Endodermal cell (in vitro differentiated cells): ENCODE measurements at regions not wholly inside any gene's neighbourhood (a gene's known extent, or its start where the extent isn't known, plus 50 kb on each side); places are given as distances from the start of the nearest gene placed in this dataset.
A peak's percentile ranks its signal among the peaks of the same experiment; 100 is the strongest.

Experiments
- DNase-seq: peaks from one replicate; pipeline ENCODE4 v3.0.0-alpha.2; 2017
- H3K27ac ChIP-seq: 2 replicates; pipeline ENCODE4 v1.5.1; 2013; ENCODE audit warnings: mild to moderate bottlenecking, low read depth, low read length, moderate library complexity
- H3K27me3 ChIP-seq: 2 replicates; pipeline ENCODE4 v1.6.1; 2013; ENCODE audit warnings: mild to moderate bottlenecking, low read length, moderate library complexity; ENCODE audit not compliant: insufficient read depth, control insufficient read depth, poor library complexity, severe bottlenecking
- H3K36me3 ChIP-seq: 2 replicates; pipeline ENCODE4 v1.7.0; 2013; ENCODE audit warnings: mild to moderate bottlenecking, low read length, moderate library complexity; ENCODE audit not compliant: control insufficient read depth, insufficient read depth
- H3K4me1 ChIP-seq: one replicate; pipeline ENCODE4 v1.7.0; 2013; ENCODE audit warnings: low read length; ENCODE audit not compliant: control insufficient read depth, insufficient read depth
- H3K4me3 ChIP-seq: 2 replicates; pipeline ENCODE4 v1.5.1; 2013; ENCODE audit warnings: mild to moderate bottlenecking, low read length, moderate library complexity
- H3K9ac ChIP-seq: 2 replicates; pipeline ENCODE4 v1.6.1; 2013; ENCODE audit warnings: mild to moderate bottlenecking, low read length, moderate library complexity; ENCODE audit not compliant: poor library complexity, severe bottlenecking; ENCODE audit errors: extremely low read depth
- H3K9me3 ChIP-seq: 2 replicates; pipeline ENCODE4 v1.6.1; 2013; ENCODE audit warnings: mild to moderate bottlenecking, low read length, moderate library complexity; ENCODE audit not compliant: control insufficient read depth
- H3K27ac Mint-ChIP-seq: 2 replicates; pipeline ENCODE4 v1.8.0; 2020; ENCODE audit warnings: mixed read lengths
- H3K27me3 Mint-ChIP-seq: 2 replicates; pipeline ENCODE4 v1.8.0; 2021; ENCODE audit warnings: mild to moderate bottlenecking, mixed read lengths; ENCODE audit not compliant: insufficient read depth
- H3K36me3 Mint-ChIP-seq: 2 replicates; pipeline ENCODE4 v1.8.0; 2020; ENCODE audit warnings: low read depth, mixed read lengths
- H3K4me1 Mint-ChIP-seq: 2 replicates; pipeline ENCODE4 v1.8.0; 2020; ENCODE audit warnings: mixed read lengths
- H3K4me3 Mint-ChIP-seq: 2 replicates; pipeline ENCODE4 v1.8.0; 2020; ENCODE audit warnings: mild to moderate bottlenecking, moderate library complexity, mixed read lengths
- H3K9me3 Mint-ChIP-seq: 2 replicates; pipeline ENCODE4 v1.8.0; 2020; ENCODE audit warnings: mild to moderate bottlenecking, mixed read lengths
- WGBS, 2 experiments: methylation state at CpG; one replicate each; pipeline versions ENCODE4 v1.1.5 to v1.1.7; 2013; ENCODE audit warnings: missing lambda C conversion rate in 2 of 2, mixed read lengths in 1 of 2; ENCODE audit not compliant: insufficient coverage in 1 of 2, insufficient read length in 1 of 2; 5-methylcytosine and 5-hydroxymethylcytosine counted together
- TF ChIP-seq, protein P1 (sequence below): fragments of 200-600 bp; sonication (generic); conservative IDR thresholded peaks from 2 replicates; pipeline ENCODE4 v1.5.0; 2021; ENCODE audit warnings: antibody characterized with exemption, mild to moderate bottlenecking

DNA sequence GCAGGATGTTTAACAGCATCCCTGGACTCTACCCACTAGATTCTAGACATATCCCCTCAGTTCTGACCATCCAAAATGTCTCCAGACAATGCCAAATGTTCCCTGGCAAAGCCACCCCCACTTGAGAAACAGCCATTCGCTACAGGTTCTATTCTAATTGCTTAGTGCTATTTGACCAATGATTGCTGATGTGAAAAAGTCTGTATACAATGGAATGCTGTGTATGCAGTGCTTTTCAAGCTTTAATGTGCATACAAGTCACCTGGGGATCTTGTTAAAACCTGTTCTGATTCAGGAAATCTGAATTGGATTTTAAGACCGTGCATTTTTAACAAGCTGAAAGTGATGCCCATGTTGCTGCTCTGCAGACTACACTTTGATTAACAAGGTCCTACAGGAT, 331.8 kb upstream of the KLF12 start:
- no peaks in the 10 kb centered on the region for H3K27me3 ChIP-seq
- TF ChIP-seq, protein P1, sequence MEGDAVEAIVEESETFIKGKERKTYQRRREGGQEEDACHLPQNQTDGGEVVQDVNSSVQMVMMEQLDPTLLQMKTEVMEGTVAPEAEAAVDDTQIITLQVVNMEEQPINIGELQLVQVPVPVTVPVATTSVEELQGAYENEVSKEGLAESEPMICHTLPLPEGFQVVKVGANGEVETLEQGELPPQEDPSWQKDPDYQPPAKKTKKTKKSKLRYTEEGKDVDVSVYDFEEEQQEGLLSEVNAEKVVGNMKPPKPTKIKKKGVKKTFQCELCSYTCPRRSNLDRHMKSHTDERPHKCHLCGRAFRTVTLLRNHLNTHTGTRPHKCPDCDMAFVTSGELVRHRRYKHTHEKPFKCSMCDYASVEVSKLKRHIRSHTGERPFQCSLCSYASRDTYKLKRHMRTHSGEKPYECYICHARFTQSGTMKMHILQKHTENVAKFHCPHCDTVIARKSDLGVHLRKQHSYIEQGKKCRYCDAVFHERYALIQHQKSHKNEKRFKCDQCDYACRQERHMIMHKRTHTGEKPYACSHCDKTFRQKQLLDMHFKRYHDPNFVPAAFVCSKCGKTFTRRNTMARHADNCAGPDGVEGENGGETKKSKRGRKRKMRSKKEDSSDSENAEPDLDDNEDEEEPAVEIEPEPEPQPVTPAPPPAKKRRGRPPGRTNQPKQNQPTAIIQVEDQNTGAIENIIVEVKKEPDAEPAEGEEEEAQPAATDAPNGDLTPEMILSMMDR: no peak
- no peaks in the 10 kb centered on the region for H3K9me3 ChIP-seq
- peaks cover 3% of the 10 kb centered on the region for H3K4me1 ChIP-seq
- no peaks in the 10 kb centered on the region for H3K27me3 Mint-ChIP-seq
- H3K36me3 Mint-ChIP-seq: no peaks in the 10 kb centered on the region
- no peaks in the 10 kb centered on the region for H3K36me3 ChIP-seq
- no peaks in the 10 kb centered on the region for H3K9me3 Mint-ChIP-seq
- peaks cover 36% of the 10 kb centered on the region for H3K4me1 Mint-ChIP-seq
- no peak overlapping the region for H3K4me3 Mint-ChIP-seq
- H3K9ac ChIP-seq: no peak overlapping the region
- no peak overlapping the region for H3K27ac Mint-ChIP-seq
- H3K27ac ChIP-seq: no peak overlapping the region
- DNase-seq: no peak
- H3K4me3 ChIP-seq: no peak overlapping the region
- 67 to 93% methylated on average over 1 to 2 of the region's 2 CpGs for WGBS, 2 experiments

DNA sequence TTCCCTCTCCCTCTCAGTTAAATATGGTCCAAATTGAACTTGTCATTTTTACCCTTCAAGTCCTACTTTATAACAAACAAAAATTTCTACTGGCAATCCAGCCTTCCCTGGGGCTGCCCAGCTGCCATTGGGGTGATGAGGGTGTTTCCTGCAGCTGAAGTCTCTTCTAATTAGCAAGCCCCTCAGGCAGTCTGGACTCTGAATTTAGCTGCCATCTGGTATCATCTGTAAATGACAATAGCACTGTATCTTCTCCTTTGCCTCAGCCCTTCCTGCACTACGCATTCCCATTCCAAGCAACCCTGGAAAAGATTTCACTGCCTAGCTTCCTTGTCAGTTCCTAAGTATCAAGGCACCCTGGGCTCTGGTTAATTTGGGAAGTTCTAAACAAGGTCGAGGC, 331.1 kb upstream of the KLF12 start:
- no peak for DNase-seq
- 84 to 100% methylated on average over 1 to 2 of the region's 2 CpGs for WGBS, 2 experiments

DNA sequence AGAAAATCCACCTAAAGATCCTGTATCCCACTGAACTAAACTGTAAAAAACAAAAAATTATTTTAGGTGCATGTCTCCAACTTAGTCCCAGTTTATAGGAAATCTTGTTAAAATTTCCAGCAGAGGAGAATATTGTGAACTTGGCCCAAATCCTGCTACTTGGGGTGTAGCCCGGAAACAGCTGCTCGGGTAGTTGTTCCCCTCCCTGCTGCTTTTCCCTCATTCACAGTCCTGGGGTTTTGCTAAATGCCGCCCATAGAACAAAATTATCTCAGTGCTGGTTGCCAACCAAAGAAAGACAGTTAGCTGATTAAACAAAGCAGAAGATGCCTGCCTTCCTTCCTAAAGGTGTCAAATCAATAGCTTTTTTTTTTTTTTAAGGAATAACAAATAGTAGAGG, 330.5 kb upstream of the KLF12 start:
- no peaks in the 10 kb centered on the region for H3K9me3 Mint-ChIP-seq
- 50 to 79% methylated on average over 2 to 3 of the region's 3 CpGs for WGBS, 2 experiments
- H3K36me3 Mint-ChIP-seq: no peaks in the 10 kb centered on the region
- no peak overlapping the region for H3K27ac Mint-ChIP-seq
- Histone ChIP-seq H3K27ac (peak overlapping the region; percentile 55), H3K4me1 (peaks cover 3% of the 10 kb centered on the region), H3K9ac (no peak overlapping the region), H3K4me3 (no peak overlapping the region), H3K27me3 (no peaks in the 10 kb centered on the region), H3K36me3 (no peaks in the 10 kb centered on the region), H3K9me3 (no peaks in the 10 kb centered on the region)
- H3K4me1 Mint-ChIP-seq: peaks cover 36% of the 10 kb centered on the region
- DNase-seq: no peak
- no peak overlapping the region for H3K4me3 Mint-ChIP-seq
- H3K27me3 Mint-ChIP-seq: no peaks in the 10 kb centered on the region
- TF ChIP-seq, protein P1: no peak

More for the DNA sequence above, 331.1 kb upstream of the KLF12 start:
- H3K4me3 ChIP-seq: no peak overlapping the region
- H3K9ac ChIP-seq: no peak overlapping the region
- TF ChIP-seq, protein P1: no peak
- H3K27me3 Mint-ChIP-seq: no peaks in the 10 kb centered on the region
- no peak overlapping the region for H3K4me3 Mint-ChIP-seq
- no peaks in the 10 kb centered on the region for H3K9me3 Mint-ChIP-seq
- no peaks in the 10 kb centered on the region for H3K9me3 ChIP-seq
- peaks cover 36% of the 10 kb centered on the region for H3K4me1 Mint-ChIP-seq
- peaks cover 3% of the 10 kb centered on the region for H3K4me1 ChIP-seq
- H3K36me3 ChIP-seq: no peaks in the 10 kb centered on the region
- no peak overlapping the region for H3K27ac Mint-ChIP-seq
- H3K27ac ChIP-seq: peak overlapping the region; percentile 55
- H3K36me3 Mint-ChIP-seq: no peaks in the 10 kb centered on the region
- no peaks in the 10 kb centered on the region for H3K27me3 ChIP-seq
